ENCODE measurements at regions not wholly inside any gene's neighbourhood (a gene's known extent, or its start where the extent isn't known, plus 50 kb on each side); places are given as distances from the start of the nearest gene placed in this dataset.

GRCh38 chr9:119095072-119095471, 274.2 kb downstream of the BRINP1 start:
- TF ChIP-seq CTCF (conservative IDR thresholded peaks at IDR 0.05) (no peak), EZH2 (IDR thresholded peaks at IDR 0.05; ENCODE audit: low read depth) (no peak)
